NCI-H446 (cell line): ENCODE measurements at regions not wholly inside any gene's neighbourhood (a gene's known extent, or its start where the extent isn't known, plus 50 kb on each side); places are given as distances from the start of the nearest gene placed in this dataset.
"Not testable (repeated sequence)": the region's sequence is repeated elsewhere in the genome, so short reads cannot be mapped to it uniquely, and the experiment has no call there.

Experiments used
- DNase-seq, 2 experiments: peaks; one replicate each; lab custom pipeline; 2025; lab: John Stamatoyannopoulos, UW

GRCh38 chr1:70747123-70747522, 300.5 kb downstream of the PTGER3 start:
- DNase-seq, result not testable (repeated sequence)

GRCh38 chr1:70751676-70752287, 295.8 kb downstream of the PTGER3 start:
- not testable (repeated sequence) for DNase-seq

GRCh38 chr1:70754701-70755100, 292.9 kb downstream of the PTGER3 start:
- no peak for DNase-seq

GRCh38 chr1:70760154-70760553, 287.5 kb downstream of the PTGER3 start:
- no peak for DNase-seq

- no peak for DNase-seq
Observed at GRCh38 chr1:70762386-70762785, 285.2 kb downstream of the PTGER3 start.

GRCh38 chr1:70764747-70765146, 282.9 kb downstream of the PTGER3 start:
- no peak for DNase-seq

- no peak for DNase-seq
Observed at GRCh38 chr1:70767377-70767776, 280.2 kb downstream of the PTGER3 start.

GRCh38 chr1:70768216-70768615, 279.4 kb downstream of the PTGER3 start:
- DNase-seq, result no peak

GRCh38 chr1:70778056-70778762, 269.4 kb downstream of the PTGER3 start:
- DNase-seq, result no peak

- DNase-seq, result no peak
Observed at GRCh38 chr1:70778934-70779333, 268.7 kb downstream of the PTGER3 start.

- DNase-seq, result no peak
Observed at GRCh38 chr1:70779571-70779970, 268.0 kb downstream of the PTGER3 start.

- DNase-seq, result no peak
Observed at GRCh38 chr1:70785287-70785686, 262.3 kb downstream of the PTGER3 start.

- DNase-seq, result no peak
Observed at GRCh38 chr1:70790232-70790923, 257.2 kb downstream of the PTGER3 start.

- not testable (repeated sequence) for DNase-seq
Observed at GRCh38 chr1:70795064-70795463, 252.6 kb downstream of the PTGER3 start.

GRCh38 chr1:70796298-70796697, 251.3 kb downstream of the PTGER3 start:
- not testable (repeated sequence) for DNase-seq

- DNase-seq, result not testable (repeated sequence)
Observed at GRCh38 chr1:70802625-70803024, 245.0 kb downstream of the PTGER3 start.

- DNase-seq, result no peak
Observed at GRCh38 chr1:70805641-70806040, 242.0 kb downstream of the PTGER3 start.

- DNase-seq, result peak in 1 of 2 experiments; percentile 25
Observed at GRCh38 chr1:70807088-70807664, 240.4 kb downstream of the PTGER3 start.

- peak; percentile 74 to 86 for DNase-seq
Observed at GRCh38 chr1:70809069-70809468, 238.5 kb downstream of the PTGER3 start.

GRCh38 chr1:70811815-70812214, 235.8 kb downstream of the PTGER3 start:
- DNase-seq, result no peak

GRCh38 chr1:70812442-70813109, 235.0 kb downstream of the PTGER3 start:
- no peak for DNase-seq

- no peak for DNase-seq
Observed at GRCh38 chr1:70818401-70818800, 229.2 kb downstream of the PTGER3 start.
